Astrocyte (in vitro differentiated cells and primary cell): ENCODE measurements at regions not wholly inside any gene's neighbourhood (a gene's known extent, or its start where the extent isn't known, plus 50 kb on each side); places are given as distances from the start of the nearest gene placed in this dataset.

Experiments
- CTCF ChIP-seq: IDR thresholded peaks from 2 replicates; pipeline ENCODE4 v1.5.1; 2011; ENCODE audit warnings: low read depth, mild to moderate bottlenecking, inconsistent platforms, low read length, moderate library complexity; ENCODE audit not compliant: insufficient read depth
- EZH2 ChIP-seq: IDR thresholded peaks from 2 replicates; pipeline ENCODE4 v1.6.1; 2012; ENCODE audit warnings: mild to moderate bottlenecking, low read length, inconsistent platforms; ENCODE audit not compliant: insufficient read depth

GRCh38 chr4:38209654-38210053 lies 249.5 kb downstream of the PTTG2 start:
- TF ChIP-seq CTCF = no peak
- TF ChIP-seq EZH2 = no peak
